Sigmoid colon (tissue), 6 donors: ENCODE measurements at regions not wholly inside any gene's neighbourhood (a gene's known extent, or its start where the extent isn't known, plus 50 kb on each side); places are given as distances from the start of the nearest gene placed in this dataset.

ENCODE experiments used
- DNase-seq: peaks from one replicate; pipeline ENCODE4 v3.0.0-alpha.2; 2019
- H3K27ac ChIP-seq, 4 donors: fragments of 200-600 bp; sonication (generic); one replicate each; pipeline ENCODE4 v1.5.1; 2016 to 2019; ENCODE audit warnings: mild to moderate bottlenecking in 1 of 4
- H3K27me3 ChIP-seq, 3 donors: fragments of 200-600 bp; sonication (generic); one replicate each; pipeline ENCODE4 v1.5.1; 2019; ENCODE audit warnings: mild to moderate bottlenecking in 1 of 3
- H3K36me3 ChIP-seq, 4 donors: fragments of 200-600 bp; sonication (generic); one replicate each; pipeline ENCODE4 v1.5.1; 2016 to 2019
- H3K4me1 ChIP-seq, 4 donors: fragments of 200-600 bp; sonication (generic); one replicate each; pipeline ENCODE4 v1.5.1; 2017 to 2019
- H3K4me3 ChIP-seq, 4 donors: fragments of 200-600 bp; sonication (generic); one replicate each; pipeline ENCODE4 v1.5.1; 2017 to 2019; ENCODE audit warnings: mild to moderate bottlenecking in 2 of 4, moderate library complexity in 1 of 4
- H3K9me3 ChIP-seq, 4 donors: fragments of 200-600 bp in 3 of 4; sonication (generic) in 3 of 4; one replicate each; pipeline versions ENCODE4 v1.5.1 to v1.6.1; 2013 to 2019
- CTCF ChIP-seq, 4 experiments: fragments of 450-650 bp in 3 of 4; fragments of 200-600 bp in 1 of 4; IDR thresholded peaks; one replicate each; pipeline ENCODE4 v1.5.1; 2016 to 2019; ENCODE audit warnings: antibody characterized with exemption in 4 of 4, mild to moderate bottlenecking in 3 of 4, moderate library complexity in 2 of 4
- EP300 ChIP-seq, 4 donors: sonication (generic); formaldehyde crosslinking; IDR thresholded peaks; one replicate each; pipeline ENCODE4 v1.6.1; 2017; ENCODE audit warnings: antibody characterized with exemption in 4 of 4
- POLR2A ChIP-seq, 2 donors: fragments of 450-650 bp; IDR thresholded peaks; one replicate each; pipeline ENCODE4 v1.6.1; 2016; ENCODE audit warnings: antibody characterized with exemption in 2 of 2, mild to moderate bottlenecking in 2 of 2, moderate library complexity in 2 of 2
- POLR2AphosphoS5 ChIP-seq, 4 donors: sonication (generic); formaldehyde crosslinking; IDR thresholded peaks; one replicate each; pipeline ENCODE4 v1.6.1; 2017; ENCODE audit warnings: antibody characterized with exemption in 4 of 4
- WGBS, 2 donors: extraction: QIAGEN DNeasy Blood & Tissue Kit; methylation state at CpG; one replicate each; pipeline ENCODE4 v1.1.7; 2013; 5-methylcytosine and 5-hydroxymethylcytosine counted together
- intact Hi-C: fragments of 100-400 bp; cut with DNase I; formaldehyde crosslinking; loops from one replicate; pipeline ENCODE4 v1.15.1; 2023
- donor health status: healthy with polysubstance abuse.
- donor health status: healthy.

GRCh38 chr4:24303926-24304325, 280.4 kb downstream of the DHX15 start:
- no peak for TF ChIP-seq EP300 (IDR thresholded peaks at IDR 0.05)
- DNase-seq: no peak
- H3K4me3 ChIP-seq: no peak overlapping the region
- no peaks in the 10 kb centered on the region for H3K9me3 ChIP-seq
- H3K27me3 ChIP-seq: no peaks in the 10 kb centered on the region
- no peak overlapping the region for H3K27ac ChIP-seq
- H3K36me3 ChIP-seq: no peaks in the 10 kb centered on the region
- 74 to 75% methylated on average over 2 of the region's 2 CpGs for WGBS, 2 donors
- intact Hi-C loops: no loop called here
- no peaks in the 10 kb centered on the region for H3K4me1 ChIP-seq

- WGBS, 2 donors: 86 to 91% methylated on average over 3 of the region's 3 CpGs
- no peak for DNase-seq
- intact Hi-C loops: no loop called here
Measured at GRCh38 chr4:24298911-24299310, 285.4 kb downstream of the DHX15 start.

GRCh38 chr4:24287096-24287495, 297.3 kb downstream of the DHX15 start:
- Histone ChIP-seq H3K4me1 (no peaks in the 10 kb centered on the region), H3K9me3 (no peaks in the 10 kb centered on the region), H3K4me3 (no peak overlapping the region), H3K27ac (no peak overlapping the region), H3K36me3 (no peaks in the 10 kb centered on the region), H3K27me3 (no peaks in the 10 kb centered on the region)
- no peak for DNase-seq
- intact Hi-C loops: no loop called here
- TF ChIP-seq POLR2A (IDR thresholded peaks at IDR 0.05): no peak
- no peak for TF ChIP-seq CTCF (IDR thresholded peaks at IDR 0.05)
- no peak for TF ChIP-seq POLR2AphosphoS5 (IDR thresholded peaks at IDR 0.05)
- no peak for TF ChIP-seq EP300 (IDR thresholded peaks at IDR 0.05)
- 81 to 87% methylated on average over 3 of the region's 3 CpGs for WGBS, 2 donors

More at GRCh38 chr4:24298911-24299310, 285.4 kb downstream of the DHX15 start:
- Histone ChIP-seq H3K4me1 (no peaks in the 10 kb centered on the region), H3K9me3 (no peaks in the 10 kb centered on the region), H3K27ac (no peak overlapping the region), H3K27me3 (no peaks in the 10 kb centered on the region), H3K4me3 (no peak overlapping the region), H3K36me3 (no peaks in the 10 kb centered on the region)
- TF ChIP-seq POLR2AphosphoS5 (IDR thresholded peaks at IDR 0.05) (no peak), EP300 (IDR thresholded peaks at IDR 0.05) (no peak), CTCF (IDR thresholded peaks at IDR 0.05) (no peak), POLR2A (IDR thresholded peaks at IDR 0.05) (no peak)

- no peaks in the 10 kb centered on the region for H3K36me3 ChIP-seq
- TF ChIP-seq EP300 (IDR thresholded peaks at IDR 0.05) (no peak), POLR2AphosphoS5 (IDR thresholded peaks at IDR 0.05) (no peak), POLR2A (IDR thresholded peaks at IDR 0.05) (no peak), CTCF (IDR thresholded peaks at IDR 0.05) (no peak)
- DNase-seq: no peak
- WGBS, 2 donors: 78 to 79% methylated on average over 4 of the region's 4 CpGs
- H3K4me3 ChIP-seq: no peak overlapping the region
- no peak overlapping the region for H3K27ac ChIP-seq
- intact Hi-C loops: no loop called here
- H3K9me3 ChIP-seq: no peaks in the 10 kb centered on the region
- no peaks in the 10 kb centered on the region for H3K4me1 ChIP-seq
- no peaks in the 10 kb centered on the region for H3K27me3 ChIP-seq
Measured at GRCh38 chr4:24285759-24286158, 298.6 kb downstream of the DHX15 start.

- intact Hi-C loops: no loop called here
- DNase-seq: no peak
- WGBS, 2 donors: 89% methylated on average over 5 of the region's 5 CpGs
Measured at GRCh38 chr4:24282446-24282845, 301.9 kb downstream of the DHX15 start.

GRCh38 chr4:24279911-24280375, 304.4 kb downstream of the DHX15 start:
- no peak for TF ChIP-seq POLR2AphosphoS5 (IDR thresholded peaks at IDR 0.05)
- no peak for TF ChIP-seq CTCF (IDR thresholded peaks at IDR 0.05)
- no peaks in the 10 kb centered on the region for H3K27me3 ChIP-seq
- intact Hi-C loops: no loop called here
- no peak overlapping the region for H3K27ac ChIP-seq
- H3K4me3 ChIP-seq: no peak overlapping the region
- peaks cover 0 to 9% (median 0%) of the 10 kb centered on the region in 4 donors for H3K4me1 ChIP-seq
- 54 to 72% methylated on average over 9 of the region's 9 CpGs for WGBS, 2 donors
- no peaks in the 10 kb centered on the region for H3K9me3 ChIP-seq
- no peak for DNase-seq
- no peaks in the 10 kb centered on the region for H3K36me3 ChIP-seq

More at GRCh38 chr4:24282446-24282845, 301.9 kb downstream of the DHX15 start:
- Histone ChIP-seq H3K4me1 (peaks cover 0 to 9% (median 0%) of the 10 kb centered on the region in 4 donors), H3K27me3 (no peaks in the 10 kb centered on the region), H3K36me3 (no peaks in the 10 kb centered on the region), H3K9me3 (no peaks in the 10 kb centered on the region), H3K4me3 (no peak overlapping the region), H3K27ac (no peak overlapping the region)
- TF ChIP-seq EP300 (IDR thresholded peaks at IDR 0.05): no peak
- TF ChIP-seq POLR2A (IDR thresholded peaks at IDR 0.05): no peak
